Neural cell (in vitro differentiated cells): ENCODE measurements at regions not wholly inside any gene's neighbourhood (a gene's known extent, or its start where the extent isn't known, plus 50 kb on each side); places are given as distances from the start of the nearest gene placed in this dataset.

ENCODE experiments used
- CTCF ChIP-seq: fragments of 450-650 bp; IDR thresholded peaks from 2 replicates; pipeline ENCODE4 v1.5.1; 2014; ENCODE audit warnings: antibody characterized with exemption, mild to moderate bottlenecking, moderate library complexity; ENCODE audit not compliant: poor library complexity, severe bottlenecking
- EP300 ChIP-seq: fragments of 450-650 bp; conservative IDR thresholded peaks from 2 replicates; pipeline ENCODE4 v1.6.1; 2014; ENCODE audit warnings: antibody characterized with exemption, mild to moderate bottlenecking, moderate library complexity; ENCODE audit not compliant: poor library complexity, severe bottlenecking
- EZH2 ChIP-seq: fragments of 200-600, 300-800 bp; shearing (Covaris generic), sonication (generic); IDR thresholded peaks from 2 replicates; pipeline ENCODE4 v1.6.1; 2014; ENCODE audit warnings: antibody characterized with exemption, low read length, borderline replicate concordance, mild to moderate bottlenecking; ENCODE audit not compliant: insufficient read depth, poor library complexity, severe bottlenecking
- MXI1 ChIP-seq: fragments of 450-650 bp; conservative IDR thresholded peaks from 2 replicates; pipeline ENCODE4 v1.6.1; 2014; ENCODE audit warnings: antibody characterized with exemption, mild to moderate bottlenecking; ENCODE audit not compliant: poor library complexity, severe bottlenecking
- RAD21 ChIP-seq: fragments of 450-650 bp; conservative IDR thresholded peaks from 2 replicates; pipeline ENCODE4 v1.6.1; 2014; ENCODE audit warnings: antibody characterized with exemption, mild to moderate bottlenecking, moderate library complexity
- REST ChIP-seq: IDR thresholded peaks from 2 replicates; pipeline ENCODE4 v1.6.1; 2012; ENCODE audit warnings: borderline replicate concordance
- SMC3 ChIP-seq: fragments of 450-650 bp; conservative IDR thresholded peaks from 2 replicates; pipeline ENCODE4 v1.6.1; 2014; ENCODE audit warnings: antibody characterized with exemption, mild to moderate bottlenecking, moderate library complexity; ENCODE audit not compliant: poor library complexity
- TAF1 ChIP-seq: IDR thresholded peaks from 2 replicates; pipeline ENCODE4 v1.6.1; 2012; ENCODE audit warnings: low read depth

DNA sequence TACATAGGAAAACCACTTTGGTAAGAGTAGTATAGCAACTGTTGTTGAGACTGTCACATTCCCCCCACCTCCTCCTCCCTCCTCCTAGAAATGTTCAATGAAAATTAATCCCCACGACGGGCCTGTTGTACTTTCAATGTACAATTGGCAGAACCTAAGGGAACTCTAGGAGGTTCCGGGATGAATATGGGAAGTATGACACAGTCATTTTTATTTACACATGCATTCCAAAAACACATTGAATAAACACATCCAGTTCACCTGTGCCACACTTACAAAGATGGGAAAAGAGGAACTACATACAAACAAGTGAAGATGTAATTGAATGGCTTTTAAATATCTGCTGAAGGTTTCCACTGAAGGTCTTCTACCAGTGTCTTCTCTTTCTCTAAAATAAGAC, 144.4 kb upstream of the NBPF11 start:
- TF ChIP-seq EZH2 (no peak), CTCF (no peak), REST (no peak), EP300 (no peak), RAD21 (no peak), SMC3 (no peak), TAF1 (no peak), MXI1 (no peak)
